OCI-LY7 (cell line): ENCODE measurements at regions not wholly inside any gene's neighbourhood (a gene's known extent, or its start where the extent isn't known, plus 50 kb on each side); places are given as distances from the start of the nearest gene placed in this dataset.

Source experiments
- BruUV-seq: library from RNA; stranded (reverse); fragments of 400-500 nt; replicated peaks from 2 replicates; lab custom pipeline; 2021; lab: Mats Ljungman, UMichigan
- CTCF ChIA-PET: fragments of 300-600 bp; sonication (Branson Sonifier 250); formaldehyde crosslinking; loops from one replicate; lab custom pipeline; 2022; ENCODE audit warnings: antibody characterized with exemption; ENCODE audit not compliant: unreplicated experiment; lab: Charles Lee
- POLR2A ChIA-PET: fragments of 300-600 bp; sonication (Branson Sonifier 250); formaldehyde crosslinking; loops from one replicate; lab custom pipeline; 2022; ENCODE audit warnings: antibody characterized with exemption; lab: Charles Lee
- DNase-seq: peaks from one replicate; pipeline ENCODE4 v3.0.0-alpha.2; 2015; ENCODE audit warnings: low spot score
- H2AFZ ChIP-seq: fragments of 200-600 bp; sonication (generic), shearing (Covaris generic); 2 replicates; pipeline ENCODE4 v1.6.1; 2014; ENCODE audit warnings: mild to moderate bottlenecking, antibody characterized with exemption, low read length, moderate library complexity
- H3K27ac ChIP-seq: fragments of 200-600 bp; sonication (generic); 2 replicates; pipeline ENCODE4 v1.5.1; 2014; ENCODE audit warnings: mixed run types, low read depth, mild to moderate bottlenecking, moderate library complexity, low read length, inconsistent platforms; ENCODE audit not compliant: poor library complexity, severe bottlenecking
- H3K36me3 ChIP-seq: fragments of 200-600 bp; sonication (generic); 2 replicates; pipeline ENCODE4 v1.6.1; 2014; ENCODE audit warnings: mild to moderate bottlenecking, antibody characterized with exemption, low read length, moderate library complexity, mixed read lengths; ENCODE audit not compliant: insufficient read depth
- H3K4me1 ChIP-seq: fragments of 200-600 bp; sonication (generic); 2 replicates; pipeline ENCODE4 v1.5.1; 2014; ENCODE audit warnings: mild to moderate bottlenecking, low read length; ENCODE audit not compliant: insufficient read depth, poor library complexity, severe bottlenecking
- H3K4me2 ChIP-seq: fragments of 200-600 bp; sonication (generic); 2 replicates; pipeline ENCODE4 v1.6.1; 2014; ENCODE audit warnings: mild to moderate bottlenecking, low read length
- H3K4me3 ChIP-seq: fragments of 200-600 bp; sonication (generic); 2 replicates; pipeline ENCODE4 v1.5.1; 2014; ENCODE audit warnings: mild to moderate bottlenecking, low read depth, low read length; ENCODE audit not compliant: poor library complexity, severe bottlenecking
- H3K79me2 ChIP-seq: fragments of 200-600 bp; sonication (generic); 2 replicates; pipeline ENCODE4 v1.6.1; 2016; ENCODE audit warnings: low read depth, mild to moderate bottlenecking, low read length, moderate library complexity, mixed read lengths; ENCODE audit not compliant: insufficient read depth
- H3K9me2 ChIP-seq: fragments of 200-600 bp; sonication (generic); 2 replicates; pipeline ENCODE4 v1.6.1; 2016; ENCODE audit warnings: mild to moderate bottlenecking, low read length, mixed read lengths; ENCODE audit not compliant: insufficient read depth
- H3K9me3 ChIP-seq: fragments of 200-600 bp; sonication (generic); 2 replicates; pipeline ENCODE4 v1.6.1; 2014; ENCODE audit warnings: mild to moderate bottlenecking, mixed run types, low read length, mixed read lengths
- H4K20me1 ChIP-seq: fragments of 200-600 bp; sonication (generic); 2 replicates; pipeline ENCODE4 v1.6.1; 2014; ENCODE audit warnings: mild to moderate bottlenecking, antibody characterized with exemption, low read length, moderate library complexity, mixed read lengths; ENCODE audit not compliant: insufficient read depth
- EZH2phosphoT487 ChIP-seq: fragments of 200-600 bp; sonication (generic); IDR thresholded peaks from 2 replicates; pipeline ENCODE4 v1.6.1; 2018; ENCODE audit warnings: low read depth, borderline replicate concordance, mild to moderate bottlenecking, mixed run types, antibody characterized with exemption, low read length, moderate library complexity, mixed read lengths
- intact Hi-C: fragments of 100-400 bp; cut with micrococcal nuclease; formaldehyde crosslinking; loops from one replicate; pipeline ENCODE4 v1.10.0; 2022; ENCODE audit not compliant: unreplicated experiment
- TF ChIP-seq, protein P1 (sequence below): fragments of 200-600 bp; sonication (generic); conservative IDR thresholded peaks from 2 replicates; pipeline ENCODE4 v1.5.1; 2014; ENCODE audit warnings: mild to moderate bottlenecking, antibody characterized with exemption, low read length, moderate library complexity, mixed read lengths

DNA sequence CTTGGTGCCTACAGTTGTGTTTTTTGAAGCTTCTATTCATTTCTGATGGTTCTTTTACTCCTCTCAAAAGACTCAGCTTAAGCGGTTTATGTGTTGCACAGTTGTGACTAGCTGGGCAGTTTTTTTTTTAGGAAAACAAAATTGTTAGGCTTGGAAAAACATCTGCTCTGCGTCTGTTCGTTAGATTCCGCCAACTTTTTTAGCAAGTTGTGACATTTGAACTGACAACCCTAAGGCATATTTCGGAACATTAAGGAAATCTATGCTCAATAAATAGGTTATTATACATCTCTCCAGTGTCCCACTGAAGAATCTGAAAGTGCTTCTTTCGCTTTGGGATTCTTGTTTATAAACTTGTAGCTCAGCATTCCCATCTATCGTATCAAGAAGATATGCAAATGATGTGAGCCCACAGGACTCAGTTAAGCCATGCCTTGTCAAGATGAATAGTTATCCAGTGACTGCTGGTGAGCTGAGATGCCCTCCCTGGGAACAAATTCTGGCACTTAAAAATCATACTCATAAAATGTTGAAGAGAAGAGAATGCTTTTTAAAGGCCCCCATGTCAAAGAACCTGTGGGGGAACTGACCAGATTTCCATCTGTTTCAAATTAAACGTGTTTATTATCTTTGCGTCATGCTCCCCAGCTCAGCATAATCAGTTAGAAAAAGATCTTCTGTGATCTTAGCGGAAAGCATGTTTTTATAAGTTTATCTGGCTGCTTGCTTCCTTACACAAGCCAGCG lies 109.0 kb upstream of the FAM20A start:
- no TSS peak for BruUV-seq
- H4K20me1 ChIP-seq, result no peaks in the 10 kb centered on the region
- no peaks in the 10 kb centered on the region for H3K36me3 ChIP-seq
- no peak overlapping the region for H3K27ac ChIP-seq
- no peak overlapping the region for H3K4me2 ChIP-seq
- no peaks in the 10 kb centered on the region for H3K4me1 ChIP-seq
- TF ChIP-seq, protein P1, sequence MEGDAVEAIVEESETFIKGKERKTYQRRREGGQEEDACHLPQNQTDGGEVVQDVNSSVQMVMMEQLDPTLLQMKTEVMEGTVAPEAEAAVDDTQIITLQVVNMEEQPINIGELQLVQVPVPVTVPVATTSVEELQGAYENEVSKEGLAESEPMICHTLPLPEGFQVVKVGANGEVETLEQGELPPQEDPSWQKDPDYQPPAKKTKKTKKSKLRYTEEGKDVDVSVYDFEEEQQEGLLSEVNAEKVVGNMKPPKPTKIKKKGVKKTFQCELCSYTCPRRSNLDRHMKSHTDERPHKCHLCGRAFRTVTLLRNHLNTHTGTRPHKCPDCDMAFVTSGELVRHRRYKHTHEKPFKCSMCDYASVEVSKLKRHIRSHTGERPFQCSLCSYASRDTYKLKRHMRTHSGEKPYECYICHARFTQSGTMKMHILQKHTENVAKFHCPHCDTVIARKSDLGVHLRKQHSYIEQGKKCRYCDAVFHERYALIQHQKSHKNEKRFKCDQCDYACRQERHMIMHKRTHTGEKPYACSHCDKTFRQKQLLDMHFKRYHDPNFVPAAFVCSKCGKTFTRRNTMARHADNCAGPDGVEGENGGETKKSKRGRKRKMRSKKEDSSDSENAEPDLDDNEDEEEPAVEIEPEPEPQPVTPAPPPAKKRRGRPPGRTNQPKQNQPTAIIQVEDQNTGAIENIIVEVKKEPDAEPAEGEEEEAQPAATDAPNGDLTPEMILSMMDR, result no peak
- TF ChIP-seq EZH2phosphoT487, result no peak
- H3K79me2 ChIP-seq, result no peaks in the 10 kb centered on the region
- intact Hi-C loops, result no loop called here
- H3K4me3 ChIP-seq, result no peak overlapping the region
- no peak overlapping the region for H2AFZ ChIP-seq
- POLR2A ChIA-PET, result interaction anchor here (0.6 to 1.9 kb wide), 3 partner anchors 10 to 335 kb away, joined by 3 to 7 read pairs (median 3); no protein-coding TSS in a partner anchor
- no peak for DNase-seq
- no peaks in the 10 kb centered on the region for H3K9me3 ChIP-seq
- CTCF ChIA-PET, result interaction anchor here (0.8 kb wide), 1 partner anchor 9 kb away, joined by 3 read pairs; no protein-coding TSS in a partner anchor
- H3K9me2 ChIP-seq, result no peaks in the 10 kb centered on the region

DNA sequence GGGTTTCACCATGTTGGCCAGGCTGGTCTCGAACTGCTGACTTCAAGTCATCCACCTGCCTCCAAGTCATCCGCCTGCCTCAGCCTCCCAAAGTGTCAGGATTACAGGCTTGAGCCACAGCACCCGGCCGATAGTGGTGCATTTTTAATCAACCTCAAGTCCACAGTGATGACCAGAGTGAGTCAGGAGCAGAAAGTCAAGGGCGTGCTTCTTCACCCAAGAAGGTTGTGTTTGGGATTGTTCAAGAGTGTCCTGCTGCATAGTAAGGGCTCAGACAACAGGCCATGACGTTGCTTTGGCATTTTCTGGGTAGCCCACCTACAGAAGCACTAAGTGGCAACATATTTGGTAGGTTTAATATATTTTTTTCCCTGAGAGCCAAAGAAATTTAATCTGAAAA lies 108.3 kb upstream of the FAM20A start:
- ChIA-PET CTCF (interaction anchor here (0.8 kb wide), 1 partner anchor 8 kb away, joined by 3 read pairs; no protein-coding TSS in a partner anchor), POLR2A (interaction anchor here (0.6 to 0.7 kb wide), 3 partner anchors 9 to 335 kb away, joined by 3 to 6 read pairs (median 3); no protein-coding TSS in a partner anchor)
- Histone ChIP-seq H2AFZ (no peak overlapping the region), H3K4me1 (no peaks in the 10 kb centered on the region), H3K36me3 (no peaks in the 10 kb centered on the region), H3K4me2 (no peak overlapping the region), H3K9me2 (no peaks in the 10 kb centered on the region), H3K79me2 (no peaks in the 10 kb centered on the region), H3K9me3 (no peaks in the 10 kb centered on the region), H3K27ac (no peak overlapping the region), H4K20me1 (no peaks in the 10 kb centered on the region), H3K4me3 (no peak overlapping the region)
- intact Hi-C loops, result no loop called here
- BruUV-seq, result no TSS peak
- no peak for TF ChIP-seq EZH2phosphoT487
- TF ChIP-seq, protein P1, result no peak
- DNase-seq, result no peak

DNA sequence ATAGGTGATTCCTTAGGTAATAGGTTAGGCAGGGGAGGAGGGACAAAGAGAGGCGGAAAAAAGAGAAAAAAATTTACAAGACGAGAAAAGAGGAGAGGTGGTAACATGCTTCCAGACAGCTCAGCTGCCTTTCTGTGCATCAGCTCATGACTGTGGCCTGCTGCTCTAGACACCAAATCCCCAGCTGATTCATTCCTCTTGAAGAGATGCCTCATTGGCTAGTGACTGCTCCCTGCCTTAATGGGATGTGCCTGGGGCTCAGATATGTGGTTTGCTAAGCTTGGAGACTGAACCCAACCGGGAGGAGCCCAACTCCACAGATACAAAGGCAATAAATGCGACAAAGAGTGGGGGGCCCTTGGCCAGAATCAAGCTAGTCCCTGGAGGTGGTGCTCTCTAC lies 105.9 kb upstream of the FAM20A start:
- H3K36me3 ChIP-seq, result no peaks in the 10 kb centered on the region

More for the DNA sequence above, 105.9 kb upstream of the FAM20A start:
- CTCF ChIA-PET, result no interaction called here
- BruUV-seq, result no TSS peak
- Histone ChIP-seq H3K4me3 (no peak overlapping the region), H3K4me2 (no peak overlapping the region), H3K79me2 (no peaks in the 10 kb centered on the region), H2AFZ (no peak overlapping the region), H3K4me1 (no peaks in the 10 kb centered on the region), H3K27ac (no peak overlapping the region), H3K9me2 (no peaks in the 10 kb centered on the region), H4K20me1 (no peaks in the 10 kb centered on the region), H3K9me3 (no peaks in the 10 kb centered on the region)
- POLR2A ChIA-PET, result interaction anchor here (0.7 to 1.3 kb wide), 5 partner anchors 9 to 25 kb away, joined by 3 to 8 read pairs (median 5); no protein-coding TSS in a partner anchor
- no peak for DNase-seq
- intact Hi-C loops, result no loop called here
- no peak for TF ChIP-seq EZH2phosphoT487
- TF ChIP-seq, protein P1, result no peak
